ENCODE measurements at regions not wholly inside any gene's neighbourhood (a gene's known extent, or its start where the extent isn't known, plus 50 kb on each side); places are given as distances from the start of the nearest gene placed in this dataset.

DNA sequence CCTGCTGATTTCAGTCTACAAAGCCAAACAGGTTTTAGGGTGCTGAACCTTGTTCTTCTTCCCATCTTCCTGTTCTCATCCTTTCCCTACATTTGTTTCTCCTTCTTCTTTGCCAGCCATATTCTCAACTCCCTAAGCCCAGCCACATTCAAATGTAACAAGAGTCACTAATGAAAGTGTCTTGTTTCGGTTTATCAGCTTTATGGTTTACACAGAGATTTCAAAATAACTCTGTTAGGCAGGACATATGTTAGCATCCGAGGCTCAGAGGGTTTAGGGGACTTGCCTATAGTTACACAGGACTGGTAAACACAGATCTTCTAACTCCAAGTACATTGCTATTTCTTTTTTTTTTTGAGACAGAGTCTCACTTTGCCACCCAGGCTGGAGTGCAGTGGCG is 61.3 kb downstream of the NDUFS5 start:
- TF ChIP-seq CTCF (IDR thresholded peaks at IDR 0.05; ENCODE audit: low read length) (no peak), EZH2 (optimal IDR thresholded peaks at IDR 0.05; ENCODE audit: low read depth, low read length) (no peak), EZH2phosphoT487 (IDR thresholded peaks at IDR 0.05; ENCODE audit: low read length) (no peak)

Data from MM.1S (cell line).